ENCODE measurements at regions not wholly inside any gene's neighbourhood (a gene's known extent, or its start where the extent isn't known, plus 50 kb on each side); places are given as distances from the start of the nearest gene placed in this dataset.

GRCh38 chr2:101563849-101564248 lies 88.9 kb upstream of the RFX8 start:
- intact Hi-C loops (cut with DNase I) = no loop called here
- H3K9me3 ChIP-seq = no peaks in the 10 kb centered on the region
- H3K27ac ChIP-seq = no peak overlapping the region
- 96% methylated on average over 4 of the region's 4 CpGs for WGBS
- no peak for DNase-seq (ENCODE audit: low spot score)
- no peak overlapping the region for H3K4me3 ChIP-seq
- TF ChIP-seq, protein P1, sequence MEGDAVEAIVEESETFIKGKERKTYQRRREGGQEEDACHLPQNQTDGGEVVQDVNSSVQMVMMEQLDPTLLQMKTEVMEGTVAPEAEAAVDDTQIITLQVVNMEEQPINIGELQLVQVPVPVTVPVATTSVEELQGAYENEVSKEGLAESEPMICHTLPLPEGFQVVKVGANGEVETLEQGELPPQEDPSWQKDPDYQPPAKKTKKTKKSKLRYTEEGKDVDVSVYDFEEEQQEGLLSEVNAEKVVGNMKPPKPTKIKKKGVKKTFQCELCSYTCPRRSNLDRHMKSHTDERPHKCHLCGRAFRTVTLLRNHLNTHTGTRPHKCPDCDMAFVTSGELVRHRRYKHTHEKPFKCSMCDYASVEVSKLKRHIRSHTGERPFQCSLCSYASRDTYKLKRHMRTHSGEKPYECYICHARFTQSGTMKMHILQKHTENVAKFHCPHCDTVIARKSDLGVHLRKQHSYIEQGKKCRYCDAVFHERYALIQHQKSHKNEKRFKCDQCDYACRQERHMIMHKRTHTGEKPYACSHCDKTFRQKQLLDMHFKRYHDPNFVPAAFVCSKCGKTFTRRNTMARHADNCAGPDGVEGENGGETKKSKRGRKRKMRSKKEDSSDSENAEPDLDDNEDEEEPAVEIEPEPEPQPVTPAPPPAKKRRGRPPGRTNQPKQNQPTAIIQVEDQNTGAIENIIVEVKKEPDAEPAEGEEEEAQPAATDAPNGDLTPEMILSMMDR (IDR thresholded peaks at IDR 0.05) = no peak
- no peak for TF ChIP-seq POLR2A (IDR thresholded peaks at IDR 0.05)
- no peak for TF ChIP-seq POLR2AphosphoS5 (IDR thresholded peaks at IDR 0.05)
- H3K36me3 ChIP-seq = no peaks in the 10 kb centered on the region
- H3K27me3 ChIP-seq (replicated peaks; ENCODE audit: insufficient read depth) = no peaks in the 10 kb centered on the region
- no peaks in the 10 kb centered on the region for H3K4me1 ChIP-seq (replicated peaks)

DNA sequence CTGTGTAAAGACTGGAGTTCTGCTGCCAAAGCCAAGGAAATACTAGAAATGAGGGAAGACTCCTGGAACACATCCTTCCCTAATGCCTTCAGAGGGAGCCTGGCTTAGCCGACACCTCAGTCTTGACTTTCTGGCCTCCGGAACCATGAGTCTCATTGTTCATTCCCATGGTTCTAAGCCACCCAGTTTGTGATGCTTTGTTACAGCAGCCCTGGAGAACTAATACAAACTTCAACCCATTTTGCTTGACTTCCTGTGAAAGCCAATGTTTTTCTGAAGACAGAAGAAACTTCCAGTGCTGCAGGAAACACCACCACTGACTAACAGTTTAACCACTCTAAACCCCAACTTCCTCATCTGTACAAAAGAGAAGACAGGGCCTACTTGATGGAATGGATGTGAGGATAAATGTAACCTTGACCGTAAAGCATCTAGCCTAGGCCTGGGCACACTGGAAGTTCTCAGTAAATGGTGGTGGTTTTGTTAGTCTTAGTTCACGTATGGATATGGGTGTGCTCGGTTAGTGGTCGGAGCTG lies 85.9 kb upstream of the RFX8 start:
- H3K36me3 ChIP-seq = no peaks in the 10 kb centered on the region
- H3K4me1 ChIP-seq (replicated peaks) = no peaks in the 10 kb centered on the region
- H3K4me3 ChIP-seq = no peak overlapping the region
- TF ChIP-seq POLR2A (IDR thresholded peaks at IDR 0.05) (no peak), POLR2AphosphoS5 (IDR thresholded peaks at IDR 0.05) (no peak)
- TF ChIP-seq, protein P1 (IDR thresholded peaks at IDR 0.05) = no peak
- H3K9me3 ChIP-seq = no peaks in the 10 kb centered on the region
- intact Hi-C loops (cut with DNase I) = no loop called here
- DNase-seq (ENCODE audit: low spot score) = no peak
- 91% methylated on average over 6 of the region's 6 CpGs for WGBS
- no peak overlapping the region for H3K27ac ChIP-seq
- no peaks in the 10 kb centered on the region for H3K27me3 ChIP-seq (replicated peaks; ENCODE audit: insufficient read depth)

DNA sequence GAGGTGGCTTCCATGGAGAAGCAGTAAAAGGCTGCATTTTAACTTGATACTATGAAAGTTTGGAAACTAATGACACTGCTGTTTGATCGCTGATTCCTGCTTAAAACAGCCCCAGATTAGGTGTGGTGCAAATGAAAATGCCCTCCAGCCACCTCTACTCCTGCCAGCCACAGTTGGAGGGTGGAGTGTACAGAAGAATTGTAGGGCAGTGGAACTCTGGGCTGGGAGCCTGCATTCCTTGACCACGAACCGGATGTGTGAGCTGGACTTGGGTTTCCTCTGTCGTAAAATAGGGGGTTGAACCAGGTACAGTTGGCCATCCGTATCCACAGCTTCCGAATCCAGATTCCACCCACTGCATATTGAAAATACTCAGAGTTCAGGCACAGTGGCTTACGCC lies 84.6 kb upstream of the RFX8 start:
- WGBS = 41% methylated on average over 7 of the region's 7 CpGs
- intact Hi-C loops (cut with DNase I) = no loop called here
- H3K36me3 ChIP-seq = no peaks in the 10 kb centered on the region
- H3K27me3 ChIP-seq (replicated peaks; ENCODE audit: insufficient read depth) = no peaks in the 10 kb centered on the region
- H3K4me3 ChIP-seq = no peak overlapping the region
- no peaks in the 10 kb centered on the region for H3K9me3 ChIP-seq
- no peaks in the 10 kb centered on the region for H3K4me1 ChIP-seq (replicated peaks)
- TF ChIP-seq POLR2A (IDR thresholded peaks at IDR 0.05) (no peak), POLR2AphosphoS5 (IDR thresholded peaks at IDR 0.05) (no peak)
- TF ChIP-seq, protein P1 (IDR thresholded peaks at IDR 0.05) = no peak
- DNase-seq (ENCODE audit: low spot score) = no peak
- peak overlapping the region in 1 of 2 donors; percentile 16 for H3K27ac ChIP-seq

DNA sequence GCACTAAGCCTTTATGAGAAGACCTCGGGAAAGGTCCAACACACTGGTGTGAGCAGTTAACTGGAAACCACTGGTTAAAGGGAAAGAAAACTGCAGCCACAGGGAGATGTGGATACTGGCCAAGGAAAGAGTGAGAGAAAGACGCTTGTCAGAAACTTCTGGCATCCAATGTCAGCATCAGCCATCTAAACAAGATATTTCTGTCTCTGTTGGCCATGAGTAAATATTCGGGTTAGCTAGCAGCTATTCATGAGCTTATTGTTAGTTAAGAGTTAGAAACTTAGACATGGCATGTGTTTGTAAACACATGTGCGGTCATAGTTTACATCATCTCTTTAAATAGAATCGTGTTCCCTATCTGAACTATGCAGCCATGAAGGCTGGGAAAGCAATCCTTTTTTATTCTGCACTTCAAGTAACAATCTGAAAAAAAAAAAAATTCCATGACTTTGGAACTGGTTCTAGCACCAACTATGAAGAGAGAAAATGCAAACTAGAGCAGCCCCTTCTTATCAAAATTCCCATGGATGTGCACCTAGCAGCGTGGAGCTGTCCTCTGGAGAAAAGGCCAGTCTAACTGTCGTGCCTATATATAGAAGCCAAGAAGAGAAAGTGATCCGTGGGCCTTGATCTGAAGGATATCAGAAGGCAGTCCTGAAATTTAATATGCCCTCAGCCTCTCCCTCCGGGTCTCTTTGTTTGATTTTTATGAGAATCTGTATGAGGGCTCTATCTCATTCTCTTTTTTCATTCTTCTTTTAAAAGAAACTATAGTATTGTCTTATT lies 84.0 kb upstream of the RFX8 start:
- Histone ChIP-seq H3K4me1 (replicated peaks) (no peaks in the 10 kb centered on the region), H3K27ac (peak overlapping the region; percentile 3 to 16), H3K4me3 (no peak overlapping the region), H3K27me3 (replicated peaks; ENCODE audit: insufficient read depth) (no peaks in the 10 kb centered on the region), H3K9me3 (no peaks in the 10 kb centered on the region), H3K36me3 (no peaks in the 10 kb centered on the region)
- DNase-seq (ENCODE audit: low spot score) = no peak
- no peak for TF ChIP-seq POLR2A (IDR thresholded peaks at IDR 0.05)
- no peak for TF ChIP-seq POLR2AphosphoS5 (IDR thresholded peaks at IDR 0.05)
- TF ChIP-seq, protein P1 (IDR thresholded peaks at IDR 0.05) = no peak
- intact Hi-C loops (cut with DNase I) = no loop called here
- 26% methylated on average over 9 of the region's 9 CpGs for WGBS

DNA sequence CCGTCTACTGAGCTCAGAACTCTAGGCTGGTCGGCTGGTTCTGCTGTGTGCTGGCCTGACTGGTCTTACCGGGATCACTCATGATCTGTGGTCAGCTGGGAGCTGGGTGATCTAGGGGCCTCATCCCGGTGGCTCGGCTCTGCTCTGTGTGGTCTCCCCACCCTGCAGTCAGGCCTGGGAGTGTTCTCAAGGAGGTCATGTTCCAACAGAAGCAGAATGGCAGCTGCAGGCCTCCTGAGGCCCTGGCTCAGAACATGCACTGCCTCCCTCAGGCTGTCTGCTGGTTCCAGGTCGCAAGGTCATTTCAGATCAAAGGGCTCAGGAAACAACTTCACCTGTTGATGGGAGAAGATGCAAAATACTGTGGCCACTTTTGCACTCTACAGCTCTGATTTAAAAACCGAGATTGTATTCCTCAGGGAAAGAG lies 81.1 kb upstream of the RFX8 start:
- H3K36me3 ChIP-seq = no peaks in the 10 kb centered on the region
- no peaks in the 10 kb centered on the region for H3K9me3 ChIP-seq
- no peak for DNase-seq (ENCODE audit: low spot score)
- no peaks in the 10 kb centered on the region for H3K4me1 ChIP-seq (replicated peaks)
- H3K4me3 ChIP-seq = no peak overlapping the region
- 75% methylated on average over 7 of the region's 7 CpGs for WGBS
- H3K27ac ChIP-seq = no peak overlapping the region
- intact Hi-C loops (cut with DNase I) = no loop called here
- no peaks in the 10 kb centered on the region for H3K27me3 ChIP-seq (replicated peaks; ENCODE audit: insufficient read depth)
- TF ChIP-seq POLR2AphosphoS5 (IDR thresholded peaks at IDR 0.05) (no peak), POLR2A (IDR thresholded peaks at IDR 0.05) (no peak)
- TF ChIP-seq, protein P1 (IDR thresholded peaks at IDR 0.05) = no peak

Data from prostate gland (tissue), 2 donors.